HUES64 (cell line): ENCODE measurements at regions not wholly inside any gene's neighbourhood (a gene's known extent, or its start where the extent isn't known, plus 50 kb on each side); places are given as distances from the start of the nearest gene placed in this dataset.
A peak's percentile ranks its signal among the peaks of the same experiment; 100 is the strongest.

Experiments
- H3K27ac ChIP-seq: 2 replicates; pipeline ENCODE4 v1.7.0; 2013; ENCODE audit warnings: low read depth, low read length, inconsistent platforms
- H3K27me3 ChIP-seq: 2 replicates; pipeline ENCODE4 v1.6.1; 2013; ENCODE audit warnings: mild to moderate bottlenecking, low read length; ENCODE audit not compliant: insufficient read depth
- H3K36me3 ChIP-seq: 2 replicates; pipeline ENCODE4 v1.6.1; 2013; ENCODE audit warnings: mild to moderate bottlenecking, low read length; ENCODE audit not compliant: insufficient read depth
- H3K4me1 ChIP-seq: 2 replicates; pipeline ENCODE4 v1.6.1; 2013; ENCODE audit warnings: mild to moderate bottlenecking, low read length, moderate library complexity; ENCODE audit not compliant: insufficient read depth
- H3K4me3 ChIP-seq: 2 replicates; pipeline ENCODE4 v1.5.1; 2013; ENCODE audit warnings: mild to moderate bottlenecking, low read length, moderate library complexity
- H3K9ac ChIP-seq: 2 replicates; pipeline ENCODE4 v1.6.1; 2013; ENCODE audit warnings: mild to moderate bottlenecking, low read depth, low read length
- H3K9me3 ChIP-seq: 2 replicates; pipeline ENCODE4 v1.6.1; 2013; ENCODE audit warnings: low read depth, low read length; ENCODE audit not compliant: insufficient read depth
- WGBS: fragments of 150-250, 120-280 bp; methylation state at CpG from one replicate; pipeline ENCODE4 v1.1.7; 2013; ENCODE audit warnings: missing lambda C conversion rate; 5-methylcytosine and 5-hydroxymethylcytosine counted together

- no peaks in the 10 kb centered on the region for H3K27me3 ChIP-seq
- no peaks in the 10 kb centered on the region for H3K36me3 ChIP-seq
- H3K4me3 ChIP-seq, result no peak overlapping the region
- H3K27ac ChIP-seq, result no peak overlapping the region
- no peak overlapping the region for H3K9ac ChIP-seq
- WGBS, result 100% methylated on average over 1 of the region's 1 CpG
- H3K9me3 ChIP-seq, result no peaks in the 10 kb centered on the region
- peaks cover 13% of the 10 kb centered on the region; the same call in 1 of the 2 replicates for H3K4me1 ChIP-seq
Observed at GRCh38 chr7:121493553-121493952, 97.4 kb upstream of the FAM3C start.

- 94% methylated on average over 5 of the region's 5 CpGs for WGBS
Observed at GRCh38 chr7:121490309-121490708, 94.2 kb upstream of the FAM3C start.

GRCh38 chr7:121489440-121489839, 93.3 kb upstream of the FAM3C start:
- H3K9me3 ChIP-seq, result no peaks in the 10 kb centered on the region
- H3K9ac ChIP-seq, result no peak overlapping the region
- H3K27me3 ChIP-seq, result no peaks in the 10 kb centered on the region
- H3K27ac ChIP-seq, result no peak overlapping the region
- H3K36me3 ChIP-seq, result no peaks in the 10 kb centered on the region
- peaks cover 13% of the 10 kb centered on the region; the same call in 1 of the 2 replicates for H3K4me1 ChIP-seq
- no peak overlapping the region for H3K4me3 ChIP-seq
- WGBS, result 88% methylated on average over 2 of the region's 2 CpGs

More at GRCh38 chr7:121490309-121490708, 94.2 kb upstream of the FAM3C start:
- no peak overlapping the region for H3K27ac ChIP-seq
- H3K4me1 ChIP-seq, result peaks cover 13% of the 10 kb centered on the region; the same call in 1 of the 2 replicates
- H3K4me3 ChIP-seq, result no peak overlapping the region
- H3K27me3 ChIP-seq, result no peaks in the 10 kb centered on the region
- no peaks in the 10 kb centered on the region for H3K9me3 ChIP-seq
- no peaks in the 10 kb centered on the region for H3K36me3 ChIP-seq
- no peak overlapping the region for H3K9ac ChIP-seq

DNA sequence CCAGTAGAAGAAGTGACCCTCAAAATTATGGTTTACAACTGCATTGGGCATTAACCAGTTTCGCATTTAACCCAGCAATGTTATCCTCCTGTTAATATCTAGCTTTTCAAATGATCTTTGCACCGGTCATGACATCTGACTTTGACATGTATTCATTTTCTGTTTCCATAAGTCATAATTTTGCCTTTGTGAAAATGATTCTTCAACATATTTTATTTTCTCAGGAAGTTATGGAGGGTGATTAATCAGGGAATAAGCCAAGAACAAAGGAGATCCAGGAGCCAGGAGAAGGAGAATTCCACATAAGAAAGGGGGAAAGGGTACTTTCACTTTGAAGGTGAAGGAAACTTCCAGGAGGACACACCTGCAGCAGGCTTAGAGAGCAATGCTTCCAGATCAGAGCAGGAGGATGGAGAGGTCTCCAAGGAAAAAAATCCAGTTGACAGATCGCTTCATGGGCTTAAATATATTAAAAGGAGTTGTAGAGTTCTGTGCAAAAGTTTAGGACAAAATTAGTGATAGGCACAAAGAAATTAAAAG, 92.1 kb upstream of the FAM3C start:
- WGBS, result 96% methylated on average over 3 of the region's 3 CpGs
- H3K9me3 ChIP-seq, result no peaks in the 10 kb centered on the region
- no peak overlapping the region for H3K27ac ChIP-seq
- H3K4me3 ChIP-seq, result no peak overlapping the region
- H3K9ac ChIP-seq, result no peak overlapping the region
- no peaks in the 10 kb centered on the region for H3K36me3 ChIP-seq
- H3K27me3 ChIP-seq, result no peaks in the 10 kb centered on the region
- peaks cover 13% of the 10 kb centered on the region for H3K4me1 ChIP-seq

- Histone ChIP-seq H3K9me3 (no peaks in the 10 kb centered on the region), H3K27me3 (no peaks in the 10 kb centered on the region), H3K27ac (no peak overlapping the region), H3K9ac (no peak overlapping the region), H3K4me1 (peaks cover 28% of the 10 kb centered on the region), H3K36me3 (no peaks in the 10 kb centered on the region), H3K4me3 (no peak overlapping the region)
- WGBS, result 100% methylated on average over 1 of the region's 1 CpG
Observed at GRCh38 chr7:121486590-121486989, 90.5 kb upstream of the FAM3C start.

GRCh38 chr7:121485467-121486243, 89.5 kb upstream of the FAM3C start:
- no peak overlapping the region for H3K9ac ChIP-seq
- no peak overlapping the region for H3K27ac ChIP-seq
- H3K27me3 ChIP-seq, result no peaks in the 10 kb centered on the region
- no peak overlapping the region for H3K4me3 ChIP-seq
- 94% methylated on average over 7 of the region's 7 CpGs for WGBS
- H3K36me3 ChIP-seq, result no peaks in the 10 kb centered on the region
- H3K9me3 ChIP-seq, result no peaks in the 10 kb centered on the region
- peaks cover 37% of the 10 kb centered on the region for H3K4me1 ChIP-seq

- Histone ChIP-seq H3K27ac (no peak overlapping the region), H3K9me3 (no peaks in the 10 kb centered on the region), H3K36me3 (no peaks in the 10 kb centered on the region), H3K27me3 (no peaks in the 10 kb centered on the region), H3K4me3 (no peak overlapping the region), H3K9ac (no peak overlapping the region), H3K4me1 (peaks cover 45% of the 10 kb centered on the region)
- 95% methylated on average over 2 of the region's 2 CpGs for WGBS
Observed at GRCh38 chr7:121484089-121484763, 88.1 kb upstream of the FAM3C start.

DNA sequence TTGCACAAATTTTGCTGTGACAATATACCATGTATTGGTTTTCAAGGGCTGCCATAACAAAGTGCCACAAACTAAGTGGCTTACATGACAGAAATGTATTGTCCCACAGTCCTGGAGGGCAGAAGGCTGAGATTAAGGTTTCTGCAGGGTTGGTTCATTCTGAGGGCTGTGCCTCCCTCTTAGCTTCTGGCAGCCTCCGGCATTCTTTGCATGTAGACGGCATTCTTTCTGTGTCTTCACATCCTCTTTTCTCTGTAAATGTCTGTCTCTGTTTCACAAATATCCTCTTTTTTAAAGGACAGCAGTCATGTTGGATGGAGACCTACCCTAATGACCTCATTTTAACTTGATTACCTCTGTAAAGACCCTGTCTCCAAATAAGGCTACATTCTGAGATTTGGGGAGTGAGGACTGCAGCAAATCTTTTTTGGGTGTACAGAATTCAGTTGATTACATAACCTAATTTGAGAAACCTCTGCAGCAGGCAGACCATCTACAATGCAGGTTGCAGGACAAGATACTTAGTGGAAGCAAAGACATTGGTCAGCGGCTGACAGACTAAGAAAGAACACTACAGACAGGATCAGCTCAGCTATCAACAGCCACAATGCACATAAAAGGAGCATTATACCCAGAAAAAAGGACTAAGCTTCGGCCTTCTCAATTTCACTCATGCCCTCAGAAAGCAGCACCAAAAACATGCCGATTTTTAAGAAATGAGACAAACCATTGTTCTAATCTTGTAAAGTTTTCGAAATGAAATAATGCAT, 84.6 kb upstream of the FAM3C start:
- no peak overlapping the region for H3K4me3 ChIP-seq
- H3K27ac ChIP-seq, result peak overlapping the region; percentile 75
- peaks cover 45% of the 10 kb centered on the region for H3K4me1 ChIP-seq
- no peaks in the 10 kb centered on the region for H3K36me3 ChIP-seq
- H3K9me3 ChIP-seq, result no peaks in the 10 kb centered on the region; the same call in 1 of the 2 replicates
- 56% methylated on average over 5 of the region's 6 CpGs for WGBS
- H3K9ac ChIP-seq, result peak overlapping the region; percentile 16; the same call in 1 of the 2 replicates
- no peaks in the 10 kb centered on the region for H3K27me3 ChIP-seq

DNA sequence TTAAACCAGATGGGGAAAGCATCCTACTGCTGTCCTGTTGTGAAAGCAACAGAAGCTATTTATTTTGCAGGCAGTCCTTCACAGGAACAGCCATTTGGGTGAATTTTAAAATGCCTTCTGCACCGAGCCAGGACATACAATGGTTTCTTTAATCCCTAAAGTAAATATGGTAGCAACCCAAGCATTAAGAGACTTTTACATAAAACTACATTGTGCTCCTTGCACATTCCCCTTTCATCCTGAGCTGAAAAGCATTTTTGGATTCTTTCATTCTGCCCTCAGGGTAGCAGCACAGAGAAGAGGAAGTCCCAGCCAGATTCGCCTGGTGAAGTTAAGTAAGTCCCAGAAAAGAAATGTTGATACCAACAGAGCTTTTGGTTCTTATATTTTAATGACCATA, 84.0 kb upstream of the FAM3C start:
- peak overlapping the region; percentile 16; the same call in 1 of the 2 replicates for H3K9ac ChIP-seq
- peaks cover 45% of the 10 kb centered on the region for H3K4me1 ChIP-seq
- H3K27me3 ChIP-seq, result no peaks in the 10 kb centered on the region
- no peak overlapping the region for H3K4me3 ChIP-seq
- no peaks in the 10 kb centered on the region for H3K36me3 ChIP-seq
- 29% methylated on average over 2 of the region's 2 CpGs for WGBS
- H3K9me3 ChIP-seq, result no peaks in the 10 kb centered on the region; the same call in 1 of the 2 replicates
- peak overlapping the region; percentile 75 for H3K27ac ChIP-seq

DNA sequence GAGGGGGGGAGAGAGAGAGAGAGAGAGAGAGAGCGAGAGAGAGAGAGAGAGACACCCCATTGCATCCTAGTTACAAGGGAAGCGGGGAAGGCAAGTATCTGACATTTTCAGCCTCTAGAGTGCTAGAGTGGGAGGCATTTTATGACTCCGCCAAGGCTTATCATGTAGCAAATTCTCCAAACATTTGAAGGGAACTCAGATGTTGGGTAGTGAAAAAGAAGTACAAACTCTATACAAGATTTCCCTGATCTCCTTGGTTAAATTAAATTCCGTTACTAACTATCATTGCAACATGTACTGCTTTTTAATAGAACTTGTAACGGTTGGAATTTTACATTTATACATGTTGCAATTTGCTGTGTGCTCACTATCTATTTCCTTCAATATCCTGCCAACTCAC, 83.4 kb upstream of the FAM3C start:
- peaks cover 45% of the 10 kb centered on the region for H3K4me1 ChIP-seq
- H3K36me3 ChIP-seq, result no peaks in the 10 kb centered on the region
- no peak overlapping the region for H3K9ac ChIP-seq
- H3K27ac ChIP-seq, result peak overlapping the region; percentile 75; the same call in 1 of the 2 replicates
- no peaks in the 10 kb centered on the region for H3K27me3 ChIP-seq
- WGBS, result 71% methylated on average over 4 of the region's 5 CpGs
- H3K4me3 ChIP-seq, result no peak overlapping the region
- no peaks in the 10 kb centered on the region; the same call in 1 of the 2 replicates for H3K9me3 ChIP-seq
